NCI-H82 (cell line): ENCODE measurements at regions not wholly inside any gene's neighbourhood (a gene's known extent, or its start where the extent isn't known, plus 50 kb on each side); places are given as distances from the start of the nearest gene placed in this dataset.
A peak's percentile ranks its signal among the peaks of the same experiment; 100 is the strongest.
"Not testable (repeated sequence)": the region's sequence is repeated elsewhere in the genome, so short reads cannot be mapped to it uniquely, and the experiment has no call there.

Experiments
- DNase-seq: peaks from one replicate; lab custom pipeline; 2025; lab: John Stamatoyannopoulos, UW

- not testable (repeated sequence) for DNase-seq
Measured at GRCh38 chr11:71721840-71722239, 111.2 kb upstream of the DEFB108B start.

- DNase-seq, result peak; percentile 36
Measured at GRCh38 chr11:71723991-71724390, 109.0 kb upstream of the DEFB108B start.

- not testable (repeated sequence) for DNase-seq
Measured at GRCh38 chr11:71730748-71731147, 102.3 kb upstream of the DEFB108B start.

GRCh38 chr11:71734368-71734767 is 98.6 kb upstream of the DEFB108B start:
- not testable (repeated sequence) for DNase-seq

- DNase-seq, result not testable (repeated sequence)
Measured at GRCh38 chr11:71738317-71738716, 94.7 kb upstream of the DEFB108B start.

GRCh38 chr11:71743385-71743784 is 89.6 kb upstream of the DEFB108B start:
- DNase-seq, result not testable (repeated sequence)

GRCh38 chr11:71745656-71746055 is 87.3 kb upstream of the DEFB108B start:
- not testable (repeated sequence) for DNase-seq

GRCh38 chr11:71746263-71746662 is 86.7 kb upstream of the DEFB108B start:
- DNase-seq, result not testable (repeated sequence)

GRCh38 chr11:71748965-71749620 is 83.9 kb upstream of the DEFB108B start:
- peak; percentile 9 for DNase-seq

- DNase-seq, result not testable (repeated sequence)
Measured at GRCh38 chr11:71750908-71751307, 82.1 kb upstream of the DEFB108B start.

GRCh38 chr11:71764695-71765491 is 68.1 kb upstream of the DEFB108B start:
- DNase-seq, result peak; percentile 45

- peak; percentile 28 for DNase-seq
Measured at GRCh38 chr11:71767016-71767415, 66.0 kb upstream of the DEFB108B start.

GRCh38 chr11:71772193-71772592 is 60.8 kb upstream of the DEFB108B start:
- not testable (repeated sequence) for DNase-seq

GRCh38 chr11:71774603-71775222 is 58.3 kb upstream of the DEFB108B start:
- DNase-seq, result no peak

- DNase-seq, result not testable (repeated sequence)
Measured at GRCh38 chr11:71780116-71780515, 52.9 kb upstream of the DEFB108B start.

- DNase-seq, result not testable (repeated sequence)
Measured at GRCh38 chr11:71780771-71781170, 52.2 kb upstream of the DEFB108B start.

GRCh38 chr11:71781491-71781890 is 51.5 kb upstream of the DEFB108B start:
- DNase-seq, result peak; percentile 33

GRCh38 chr11:71782229-71782861 is 50.7 kb upstream of the DEFB108B start:
- DNase-seq, result peak; percentile 6

GRCh38 chr11:71783191-71783590 is 49.8 kb upstream of the DEFB108B start:
- DNase-seq, result peak; percentile 3
